Osteocyte (in vitro differentiated cells): ENCODE measurements at regions not wholly inside any gene's neighbourhood (a gene's known extent, or its start where the extent isn't known, plus 50 kb on each side); places are given as distances from the start of the nearest gene placed in this dataset.
A peak's percentile ranks its signal among the peaks of the same experiment; 100 is the strongest.

ENCODE experiments used
- DNase-seq: peaks from one replicate; pipeline ENCODE4 v3.0.0; 2021; ENCODE audit warnings: mixed read lengths; ENCODE audit not compliant: unreplicated experiment; ENCODE audit errors: extremely low spot score
- H3K27ac Mint-ChIP-seq: one replicate; pipeline ENCODE4 v1.8.0; 2021; ENCODE audit warnings: mild to moderate bottlenecking, mixed read lengths; ENCODE audit not compliant: unreplicated experiment
- H3K27me3 Mint-ChIP-seq: one replicate; pipeline ENCODE4 v1.8.0; 2021; ENCODE audit warnings: mixed read lengths; ENCODE audit not compliant: unreplicated experiment
- H3K36me3 Mint-ChIP-seq: one replicate; pipeline ENCODE4 v1.8.0; 2021; ENCODE audit warnings: mixed read lengths; ENCODE audit not compliant: unreplicated experiment
- H3K4me1 Mint-ChIP-seq: one replicate; pipeline ENCODE4 v1.8.0; 2021; ENCODE audit warnings: mixed read lengths; ENCODE audit not compliant: unreplicated experiment
- H3K4me3 Mint-ChIP-seq: one replicate; pipeline ENCODE4 v1.8.0; 2021; ENCODE audit warnings: mild to moderate bottlenecking, moderate library complexity, mixed read lengths; ENCODE audit not compliant: unreplicated experiment
- H3K9me3 Mint-ChIP-seq: one replicate; pipeline ENCODE4 v1.8.0; 2021; ENCODE audit warnings: mixed read lengths; ENCODE audit not compliant: unreplicated experiment
- TF ChIP-seq, protein P1 (sequence below): fragments of 200-600 bp; sonication (generic); IDR thresholded peaks from 2 replicates; pipeline ENCODE4 v1.5.0; 2021; ENCODE audit warnings: antibody characterized with exemption, mild to moderate bottlenecking, moderate library complexity

DNA sequence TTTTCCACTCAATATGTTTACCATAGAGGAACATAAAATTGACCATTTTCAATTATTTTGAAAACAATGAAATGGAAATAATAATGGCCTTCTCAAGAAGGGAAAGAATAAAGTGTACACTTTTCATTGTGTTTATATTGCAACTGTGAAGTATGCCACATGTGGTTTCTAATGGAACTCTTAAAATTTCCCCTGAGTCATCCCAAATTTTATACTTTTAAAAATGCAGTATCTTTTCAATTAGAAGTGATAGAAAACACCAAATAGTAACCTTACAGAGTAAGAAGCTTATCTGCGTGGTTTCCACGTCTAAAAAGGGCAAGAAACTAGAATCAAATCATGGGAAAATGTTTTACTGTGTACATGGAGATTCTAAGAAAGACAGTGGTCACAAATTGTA is 70.0 kb downstream of the SCG2 start:
- H3K9me3 Mint-ChIP-seq, result peaks cover 8% of the 10 kb centered on the region
- H3K27me3 Mint-ChIP-seq, result no peaks in the 10 kb centered on the region
- no peak for DNase-seq
- TF ChIP-seq, protein P1, sequence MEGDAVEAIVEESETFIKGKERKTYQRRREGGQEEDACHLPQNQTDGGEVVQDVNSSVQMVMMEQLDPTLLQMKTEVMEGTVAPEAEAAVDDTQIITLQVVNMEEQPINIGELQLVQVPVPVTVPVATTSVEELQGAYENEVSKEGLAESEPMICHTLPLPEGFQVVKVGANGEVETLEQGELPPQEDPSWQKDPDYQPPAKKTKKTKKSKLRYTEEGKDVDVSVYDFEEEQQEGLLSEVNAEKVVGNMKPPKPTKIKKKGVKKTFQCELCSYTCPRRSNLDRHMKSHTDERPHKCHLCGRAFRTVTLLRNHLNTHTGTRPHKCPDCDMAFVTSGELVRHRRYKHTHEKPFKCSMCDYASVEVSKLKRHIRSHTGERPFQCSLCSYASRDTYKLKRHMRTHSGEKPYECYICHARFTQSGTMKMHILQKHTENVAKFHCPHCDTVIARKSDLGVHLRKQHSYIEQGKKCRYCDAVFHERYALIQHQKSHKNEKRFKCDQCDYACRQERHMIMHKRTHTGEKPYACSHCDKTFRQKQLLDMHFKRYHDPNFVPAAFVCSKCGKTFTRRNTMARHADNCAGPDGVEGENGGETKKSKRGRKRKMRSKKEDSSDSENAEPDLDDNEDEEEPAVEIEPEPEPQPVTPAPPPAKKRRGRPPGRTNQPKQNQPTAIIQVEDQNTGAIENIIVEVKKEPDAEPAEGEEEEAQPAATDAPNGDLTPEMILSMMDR, result peak; percentile 10
- no peaks in the 10 kb centered on the region for H3K36me3 Mint-ChIP-seq
- peaks cover 21% of the 10 kb centered on the region for H3K4me1 Mint-ChIP-seq
- no peak overlapping the region for H3K4me3 Mint-ChIP-seq
- peak overlapping the region; percentile 83 for H3K27ac Mint-ChIP-seq

DNA sequence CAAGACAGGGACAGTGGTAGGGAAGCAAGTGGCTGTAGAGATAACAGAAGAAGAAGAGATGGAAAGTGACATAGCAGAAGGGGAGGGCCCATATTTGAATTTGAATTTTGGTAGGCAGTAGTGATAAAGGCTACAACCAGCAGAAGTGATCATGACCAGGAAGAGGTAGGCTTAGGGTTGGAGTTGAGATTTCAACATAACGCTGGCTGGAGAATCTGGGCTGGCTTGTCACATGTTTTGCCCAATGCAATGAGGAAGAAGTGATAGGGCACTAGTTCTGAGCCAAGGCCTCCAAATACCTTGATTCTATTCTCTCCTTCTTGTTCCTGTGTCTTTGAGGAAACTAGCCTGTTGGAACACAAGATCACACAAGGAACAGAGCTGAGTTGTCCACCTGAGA is 69.4 kb downstream of the SCG2 start:
- no peak for DNase-seq
- Mint-ChIP-seq H3K36me3 (no peaks in the 10 kb centered on the region), H3K9me3 (peaks cover 9% of the 10 kb centered on the region), H3K27me3 (no peaks in the 10 kb centered on the region), H3K27ac (peak overlapping the region; percentile 83), H3K4me1 (peaks cover 27% of the 10 kb centered on the region), H3K4me3 (no peak overlapping the region)
- TF ChIP-seq, protein P1, result no peak

DNA sequence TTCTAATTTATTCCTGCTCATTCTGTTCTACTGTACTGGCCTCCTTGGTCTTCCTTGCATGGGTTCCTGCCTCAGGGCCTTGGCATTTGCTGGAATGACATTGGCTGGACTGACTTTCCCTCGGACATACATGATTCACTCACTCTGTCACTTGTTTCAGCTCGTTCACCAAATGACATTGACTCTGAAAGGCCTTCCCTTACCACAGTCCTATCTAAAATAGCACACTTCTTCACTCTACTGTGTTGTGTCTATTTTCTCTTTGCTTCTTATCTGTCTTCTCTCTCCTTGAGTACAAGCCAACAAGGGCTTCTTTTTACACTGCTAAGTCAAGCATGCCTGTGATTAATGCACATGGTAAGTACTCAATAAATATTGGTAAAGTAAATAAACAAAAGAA is 65.6 kb downstream of the SCG2 start:
- Mint-ChIP-seq H3K4me1 (peaks cover 53% of the 10 kb centered on the region), H3K4me3 (no peak overlapping the region), H3K9me3 (peaks cover 9% of the 10 kb centered on the region), H3K27ac (no peak overlapping the region), H3K36me3 (no peaks in the 10 kb centered on the region), H3K27me3 (no peaks in the 10 kb centered on the region)
- DNase-seq, result no peak
- TF ChIP-seq, protein P1, result no peak

DNA sequence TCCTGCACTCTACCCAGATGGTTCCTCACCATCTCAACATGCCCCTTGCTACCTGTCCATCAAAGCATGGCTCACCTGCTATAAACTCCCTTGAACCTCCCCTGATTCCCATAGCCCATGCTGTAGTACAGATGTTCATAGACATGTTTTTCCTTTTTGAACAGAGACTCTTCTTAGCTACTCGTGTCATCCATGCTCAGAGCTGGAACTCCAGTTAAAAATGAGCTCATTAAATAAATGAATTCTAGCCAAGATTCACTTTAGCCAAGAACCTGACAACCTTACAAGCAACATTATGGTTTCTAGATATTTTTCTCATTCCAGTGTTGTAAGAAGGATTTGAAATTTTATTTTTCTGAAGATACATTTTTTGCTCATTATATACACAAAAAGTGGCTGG is 65.0 kb downstream of the SCG2 start:
- no peak for DNase-seq
- H3K27ac Mint-ChIP-seq, result peak overlapping the region; percentile 39
- peaks cover 9% of the 10 kb centered on the region for H3K9me3 Mint-ChIP-seq
- TF ChIP-seq, protein P1, result no peak
- peaks cover 53% of the 10 kb centered on the region for H3K4me1 Mint-ChIP-seq
- H3K27me3 Mint-ChIP-seq, result no peaks in the 10 kb centered on the region
- H3K4me3 Mint-ChIP-seq, result no peak overlapping the region
- H3K36me3 Mint-ChIP-seq, result no peaks in the 10 kb centered on the region

DNA sequence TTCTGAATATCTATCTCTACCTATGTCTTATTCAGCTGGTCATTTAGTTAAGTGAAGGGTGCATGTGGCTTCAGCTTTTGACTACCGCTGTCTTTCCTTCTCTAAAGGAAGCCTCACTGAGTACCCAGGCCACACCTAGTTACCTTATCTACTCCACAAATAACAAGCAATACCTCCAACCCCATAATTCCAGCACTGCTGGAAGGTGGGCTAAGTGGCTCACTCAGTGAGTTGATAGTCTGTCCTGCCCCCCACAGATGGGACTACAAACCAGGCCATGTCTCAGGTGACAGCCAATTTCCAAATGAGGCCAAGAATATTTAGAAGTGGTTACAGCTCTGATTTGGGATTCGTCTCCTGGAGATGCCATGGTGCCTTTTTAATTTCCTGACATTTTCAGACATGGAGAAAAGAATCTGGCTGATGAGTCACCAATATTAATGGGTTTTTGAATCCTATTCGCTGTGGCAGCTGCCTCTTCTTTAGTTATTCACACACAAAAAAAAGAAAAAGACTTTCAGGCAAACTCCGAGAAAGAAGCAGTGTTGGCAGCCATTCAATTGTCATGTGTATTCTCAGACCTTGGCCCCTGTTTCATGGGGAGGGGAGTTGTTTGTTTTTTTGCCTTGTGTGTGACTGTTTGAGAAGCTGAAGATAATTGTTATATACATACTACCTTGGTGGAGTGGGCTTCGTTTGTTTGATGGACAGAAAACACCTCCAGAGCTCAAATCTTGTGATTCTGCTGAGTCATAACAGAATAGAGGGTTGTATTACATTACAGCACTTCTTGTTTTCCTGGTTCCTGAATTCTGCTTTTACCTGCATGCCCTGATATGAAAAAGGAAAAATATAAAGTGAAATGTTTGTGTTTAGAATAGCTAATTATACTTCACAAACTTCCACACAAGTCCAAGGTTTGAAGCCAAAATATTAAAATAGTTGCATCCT is 64.2 kb downstream of the SCG2 start:
- Mint-ChIP-seq H3K27ac (peak overlapping the region; percentile 94), H3K4me1 (peaks cover 46% of the 10 kb centered on the region)

More for the DNA sequence above, 64.2 kb downstream of the SCG2 start:
- TF ChIP-seq, protein P1, result no peak
- Mint-ChIP-seq H3K27me3 (no peaks in the 10 kb centered on the region), H3K9me3 (peaks cover 4% of the 10 kb centered on the region), H3K4me3 (no peak overlapping the region), H3K36me3 (no peaks in the 10 kb centered on the region)
- no peak for DNase-seq
